GM12874 (cell line): ENCODE measurements at regions not wholly inside any gene's neighbourhood (a gene's known extent, or its start where the extent isn't known, plus 50 kb on each side); places are given as distances from the start of the nearest gene placed in this dataset.

Experiments
- TF ChIP-seq, protein P1 (sequence below): IDR thresholded peaks from 2 replicates; pipeline ENCODE4 v1.5.1; 2011; ENCODE audit warnings: low read depth, mild to moderate bottlenecking, control low read depth, low read length, moderate library complexity; ENCODE audit not compliant: insufficient read depth

DNA sequence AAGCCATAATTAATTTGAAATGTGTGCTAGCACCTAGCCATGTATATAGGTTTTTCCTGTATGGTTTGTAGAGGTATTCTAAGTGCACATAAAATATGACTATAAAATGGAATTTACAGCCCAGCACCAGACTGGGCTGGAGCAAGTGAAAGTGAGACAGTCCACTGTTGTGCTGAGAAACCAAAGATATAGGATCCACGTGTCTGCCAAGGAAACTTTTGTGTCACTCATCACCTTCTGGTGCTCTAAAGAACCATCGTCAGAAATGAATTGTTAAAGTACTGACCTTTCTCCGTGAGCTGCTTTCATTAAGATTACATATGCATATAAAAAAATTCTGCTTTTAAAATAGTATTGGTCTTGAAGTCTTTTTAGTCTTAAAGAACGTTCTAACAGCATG lies 141.0 kb upstream of the ZC3H11B start:
- TF ChIP-seq, protein P1, sequence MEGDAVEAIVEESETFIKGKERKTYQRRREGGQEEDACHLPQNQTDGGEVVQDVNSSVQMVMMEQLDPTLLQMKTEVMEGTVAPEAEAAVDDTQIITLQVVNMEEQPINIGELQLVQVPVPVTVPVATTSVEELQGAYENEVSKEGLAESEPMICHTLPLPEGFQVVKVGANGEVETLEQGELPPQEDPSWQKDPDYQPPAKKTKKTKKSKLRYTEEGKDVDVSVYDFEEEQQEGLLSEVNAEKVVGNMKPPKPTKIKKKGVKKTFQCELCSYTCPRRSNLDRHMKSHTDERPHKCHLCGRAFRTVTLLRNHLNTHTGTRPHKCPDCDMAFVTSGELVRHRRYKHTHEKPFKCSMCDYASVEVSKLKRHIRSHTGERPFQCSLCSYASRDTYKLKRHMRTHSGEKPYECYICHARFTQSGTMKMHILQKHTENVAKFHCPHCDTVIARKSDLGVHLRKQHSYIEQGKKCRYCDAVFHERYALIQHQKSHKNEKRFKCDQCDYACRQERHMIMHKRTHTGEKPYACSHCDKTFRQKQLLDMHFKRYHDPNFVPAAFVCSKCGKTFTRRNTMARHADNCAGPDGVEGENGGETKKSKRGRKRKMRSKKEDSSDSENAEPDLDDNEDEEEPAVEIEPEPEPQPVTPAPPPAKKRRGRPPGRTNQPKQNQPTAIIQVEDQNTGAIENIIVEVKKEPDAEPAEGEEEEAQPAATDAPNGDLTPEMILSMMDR, result no peak

DNA sequence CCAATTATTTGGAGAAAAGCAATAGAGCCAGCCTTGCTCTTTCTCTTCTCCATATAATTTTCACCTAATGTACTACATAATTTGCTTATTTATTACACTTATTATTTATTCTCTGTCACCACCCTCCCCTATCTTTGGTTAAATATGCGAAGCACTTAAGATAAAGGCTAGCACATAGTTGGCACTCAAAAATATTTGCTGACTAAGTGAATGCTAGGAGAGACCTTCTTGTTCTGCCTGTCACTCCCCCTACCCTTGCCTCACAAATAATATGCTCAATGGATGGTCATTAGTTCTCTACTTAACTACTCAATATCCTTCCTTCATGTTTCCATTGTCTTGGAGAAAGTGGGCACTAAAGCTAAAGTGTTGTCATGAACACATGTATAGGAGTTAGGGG lies 139.7 kb upstream of the ZC3H11B start:
- TF ChIP-seq, protein P1, result no peak

DNA sequence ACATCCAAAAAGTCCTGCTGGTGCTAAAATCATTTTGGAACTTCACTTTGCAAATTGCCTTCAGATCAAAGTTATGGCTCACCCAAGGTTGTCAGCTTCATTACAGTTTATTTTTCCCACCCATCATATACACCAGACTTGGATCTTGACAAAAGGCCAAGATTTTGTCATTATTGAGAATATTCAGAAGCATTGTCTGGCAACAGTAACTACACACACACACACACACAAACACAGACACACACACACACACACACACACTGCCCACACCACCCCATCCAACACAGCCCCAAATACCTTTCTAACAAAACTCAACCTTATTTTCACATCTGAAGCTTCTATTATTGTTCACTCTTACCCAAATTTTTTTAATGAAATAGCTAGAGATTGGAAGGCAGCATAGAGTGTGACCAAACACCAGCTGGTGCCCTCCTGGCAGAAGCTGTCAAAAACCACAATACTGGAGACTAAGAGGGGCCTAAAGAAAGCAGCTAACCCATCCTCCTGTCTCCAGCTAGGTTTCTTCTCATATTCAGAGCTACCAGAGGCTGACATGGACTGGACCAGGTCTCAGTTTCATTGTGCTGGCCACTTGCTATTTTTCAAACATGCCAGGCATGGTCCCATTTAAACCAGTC lies 139.1 kb upstream of the ZC3H11B start:
- TF ChIP-seq, protein P1, result no peak

DNA sequence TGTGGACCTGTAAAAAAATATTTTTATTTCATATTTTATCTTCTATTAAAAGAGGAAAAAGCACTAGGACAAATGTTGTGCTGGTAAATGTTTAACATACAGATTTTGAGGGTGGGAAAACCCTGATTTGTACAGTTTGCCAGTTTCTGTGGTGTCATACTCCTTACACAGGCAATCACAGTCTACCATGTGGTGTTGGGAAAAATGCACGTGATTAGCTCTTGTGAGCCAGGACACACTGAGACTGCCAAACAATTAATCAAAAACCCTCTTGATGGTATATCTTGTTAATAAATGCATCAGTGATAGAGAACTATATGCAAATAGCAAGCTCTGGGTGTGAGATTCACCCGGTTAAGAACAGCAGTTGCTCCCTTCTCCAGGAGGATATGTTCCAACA lies 136.5 kb upstream of the ZC3H11B start:
- TF ChIP-seq, protein P1, result no peak

DNA sequence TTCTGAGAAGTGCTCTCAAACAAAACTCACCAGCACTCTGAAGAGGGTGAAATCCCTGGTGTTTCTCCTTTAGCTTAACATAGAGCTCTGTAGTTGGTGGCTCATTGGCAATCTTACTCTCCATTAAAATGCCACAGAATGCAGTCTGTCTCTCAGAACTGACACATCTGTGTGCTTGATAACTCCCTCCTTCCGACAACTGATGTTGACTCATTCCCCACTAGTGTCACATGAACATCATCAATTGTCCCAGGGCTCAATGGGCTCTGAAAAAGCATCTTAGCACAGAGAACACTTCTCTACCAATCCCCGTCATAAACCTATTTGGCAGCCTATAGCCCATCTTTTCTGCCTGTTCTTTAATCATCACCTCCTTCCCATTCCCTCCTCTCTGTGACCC lies 133.2 kb upstream of the ZC3H11B start:
- TF ChIP-seq, protein P1, result no peak

DNA sequence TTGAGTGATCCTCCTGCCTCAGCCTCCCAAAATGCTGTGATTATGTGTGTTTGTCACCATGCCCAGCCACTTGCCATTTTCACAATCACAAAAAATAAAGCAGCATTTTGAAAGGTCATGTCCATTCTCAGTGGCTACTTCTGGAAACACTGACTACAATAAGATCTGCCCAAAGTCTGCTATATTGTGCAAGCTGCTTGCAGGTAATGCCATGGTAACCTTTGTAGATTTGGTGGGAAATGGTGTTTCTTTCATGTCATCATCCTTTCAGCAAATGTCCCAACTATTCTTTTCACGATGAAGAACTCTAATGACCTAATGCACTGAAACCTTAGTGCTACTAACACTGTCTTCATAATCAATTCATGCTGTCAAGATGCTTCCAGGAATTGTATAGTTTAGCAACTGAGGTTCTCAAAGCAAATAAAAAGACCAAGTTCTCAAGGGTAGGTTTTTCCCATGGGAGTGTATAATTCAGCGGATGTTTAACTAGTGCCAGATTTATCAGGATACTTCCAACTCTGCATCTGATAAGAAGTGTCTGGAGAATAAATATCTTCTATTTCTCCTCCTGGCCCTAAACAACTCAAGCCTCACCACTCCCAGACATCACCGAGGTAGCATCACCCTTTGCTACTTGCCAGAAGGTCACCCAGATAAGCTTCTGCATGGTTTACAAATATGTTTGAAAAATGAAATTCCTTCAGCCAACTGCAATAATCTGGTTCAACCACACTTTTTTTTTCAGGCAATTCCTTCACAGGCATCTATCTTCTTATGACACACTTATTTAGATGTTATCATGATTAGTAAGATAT lies 132.0 kb upstream of the ZC3H11B start:
- TF ChIP-seq, protein P1, result no peak

DNA sequence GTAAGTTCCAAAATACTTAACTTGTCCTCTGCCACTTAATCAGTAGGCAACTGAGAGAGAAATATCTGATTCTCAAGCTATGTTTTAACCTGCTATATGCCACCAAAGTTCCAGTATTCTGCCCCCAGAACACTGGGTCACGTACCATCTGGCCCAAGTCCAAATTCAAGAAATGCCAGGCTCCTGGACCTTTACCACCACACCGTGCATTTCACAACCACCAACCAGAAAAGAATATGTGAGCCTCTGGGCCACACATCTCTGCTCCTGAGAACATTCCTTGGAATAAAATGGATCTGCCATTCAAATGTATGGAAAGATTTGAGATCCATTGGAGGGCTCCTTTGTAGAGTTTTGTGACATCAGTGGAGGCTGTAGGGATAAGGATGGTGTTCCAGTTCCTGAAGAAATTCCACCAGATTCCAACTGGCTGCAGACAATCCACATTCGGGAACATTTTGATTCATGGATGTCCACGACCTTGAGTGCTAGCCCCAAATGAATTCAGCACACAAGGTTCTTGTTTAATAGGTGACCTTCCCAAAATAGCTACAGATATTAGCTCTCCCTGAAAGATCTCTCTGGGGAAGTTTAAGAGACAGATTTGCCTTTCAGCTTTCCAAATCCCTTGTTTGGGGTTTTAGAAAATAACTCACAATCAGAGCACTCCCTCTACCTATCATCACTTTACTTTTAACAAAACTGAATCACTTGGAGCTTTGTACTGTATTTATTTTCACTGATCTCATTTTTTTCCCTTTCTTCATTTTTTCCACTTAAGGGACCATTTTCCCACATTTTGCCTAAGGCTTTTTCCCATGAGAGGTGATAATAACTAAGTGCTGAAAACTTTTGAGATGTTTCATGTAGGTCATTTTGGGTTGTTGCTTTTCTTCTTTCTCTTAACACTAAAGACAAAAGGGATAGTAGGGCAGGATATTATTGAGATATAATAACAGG lies 128.4 kb upstream of the ZC3H11B start:
- TF ChIP-seq, protein P1, result no peak
